Endothelial cell of umbilical vein (primary cell): ENCODE measurements at regions not wholly inside any gene's neighbourhood (a gene's known extent, or its start where the extent isn't known, plus 50 kb on each side); places are given as distances from the start of the nearest gene placed in this dataset.

Experiments
- EZH2 ChIP-seq: IDR thresholded peaks from 2 replicates; pipeline ENCODE4 v1.6.1; 2012; ENCODE audit warnings: borderline replicate concordance, low read depth, mild to moderate bottlenecking, moderate library complexity, low read length, inconsistent platforms; ENCODE audit not compliant: severe bottlenecking
- FOS ChIP-seq: IDR thresholded peaks from 2 replicates; pipeline ENCODE4 v1.6.1; 2011; ENCODE audit warnings: mild to moderate bottlenecking, low read length, moderate library complexity, borderline replicate concordance; ENCODE audit not compliant: insufficient read depth
- JUN ChIP-seq: IDR thresholded peaks from 2 replicates; pipeline ENCODE4 v1.6.1; 2011; ENCODE audit warnings: borderline replicate concordance, low read depth; ENCODE audit not compliant: insufficient read length, insufficient read depth
- MYC ChIP-seq: IDR thresholded peaks from one replicate; pipeline ENCODE4 v1.6.1; 2011; ENCODE audit warnings: mild to moderate bottlenecking, low read depth, low read length
- POLR2A ChIP-seq: IDR thresholded peaks from 2 replicates; pipeline ENCODE4 v1.6.1; 2012; ENCODE audit warnings: low read depth, mild to moderate bottlenecking, control low read depth, low read length
- POLR2AphosphoS5 ChIP-seq: IDR thresholded peaks from 2 replicates; pipeline ENCODE4 v1.6.1; 2012; ENCODE audit warnings: low read depth, mild to moderate bottlenecking, control low read depth, low read length, moderate library complexity; ENCODE audit not compliant: insufficient read depth
- TF ChIP-seq, protein P1 (sequence below), 2 donors: IDR thresholded peaks; 1 replicate in 1 of 2; 2 replicates in 1 of 2; pipeline ENCODE4 v1.5.1; 2011; ENCODE audit warnings: low read length in 2 of 2, mild to moderate bottlenecking in 2 of 2, moderate library complexity in 2 of 2, control low read depth in 1 of 2, inconsistent platforms in 1 of 2, low read depth in 1 of 2; ENCODE audit not compliant: insufficient read depth in 1 of 2; ENCODE audit errors: extremely low read depth in 1 of 2

GRCh38 chr1:208637181-208637580 is 393.0 kb upstream of the PLXNA2 start:
- TF ChIP-seq POLR2A (no peak), POLR2AphosphoS5 (no peak), JUN (no peak), FOS (no peak), EZH2 (no peak), MYC (no peak)
- TF ChIP-seq, protein P1, sequence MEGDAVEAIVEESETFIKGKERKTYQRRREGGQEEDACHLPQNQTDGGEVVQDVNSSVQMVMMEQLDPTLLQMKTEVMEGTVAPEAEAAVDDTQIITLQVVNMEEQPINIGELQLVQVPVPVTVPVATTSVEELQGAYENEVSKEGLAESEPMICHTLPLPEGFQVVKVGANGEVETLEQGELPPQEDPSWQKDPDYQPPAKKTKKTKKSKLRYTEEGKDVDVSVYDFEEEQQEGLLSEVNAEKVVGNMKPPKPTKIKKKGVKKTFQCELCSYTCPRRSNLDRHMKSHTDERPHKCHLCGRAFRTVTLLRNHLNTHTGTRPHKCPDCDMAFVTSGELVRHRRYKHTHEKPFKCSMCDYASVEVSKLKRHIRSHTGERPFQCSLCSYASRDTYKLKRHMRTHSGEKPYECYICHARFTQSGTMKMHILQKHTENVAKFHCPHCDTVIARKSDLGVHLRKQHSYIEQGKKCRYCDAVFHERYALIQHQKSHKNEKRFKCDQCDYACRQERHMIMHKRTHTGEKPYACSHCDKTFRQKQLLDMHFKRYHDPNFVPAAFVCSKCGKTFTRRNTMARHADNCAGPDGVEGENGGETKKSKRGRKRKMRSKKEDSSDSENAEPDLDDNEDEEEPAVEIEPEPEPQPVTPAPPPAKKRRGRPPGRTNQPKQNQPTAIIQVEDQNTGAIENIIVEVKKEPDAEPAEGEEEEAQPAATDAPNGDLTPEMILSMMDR (IDR thresholded peaks at IDR 0.05; ENCODE audit: extremely low read depth in 1 of 2, insufficient read depth in 1 of 2, low read depth in 1 of 2, low read length in 2 of 2) = no peak
